NCI-H146 (cell line): ENCODE measurements at regions not wholly inside any gene's neighbourhood (a gene's known extent, or its start where the extent isn't known, plus 50 kb on each side); places are given as distances from the start of the nearest gene placed in this dataset.
"Not testable (repeated sequence)": the region's sequence is repeated elsewhere in the genome, so short reads cannot be mapped to it uniquely, and the experiment has no call there.

ENCODE experiments used
- DNase-seq: peaks from one replicate; lab custom pipeline; 2025; lab: John Stamatoyannopoulos, UW

- DNase-seq, result no peak
These were observed 98.7 kb upstream of the RGS1 start for GRCh38 chr1:192476802-192477298.

DNA sequence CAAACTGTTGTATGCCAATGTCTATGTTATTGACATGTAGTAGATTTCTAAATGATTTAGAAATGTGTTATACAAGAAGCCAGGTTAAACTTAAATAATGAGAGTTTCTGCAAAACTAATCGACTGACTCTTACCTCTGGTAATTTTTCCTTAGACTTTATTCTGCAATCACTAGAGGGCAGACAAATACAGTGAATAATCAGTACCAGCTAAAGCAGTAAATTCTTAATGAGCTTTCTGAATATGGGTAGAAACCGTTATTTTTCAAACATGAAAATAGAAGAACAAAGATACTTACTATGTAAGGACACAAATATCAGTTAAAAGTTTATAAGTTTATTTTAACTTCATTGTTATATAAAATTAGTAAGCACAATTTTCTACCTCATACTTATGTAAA, 97.9 kb upstream of the RGS1 start:
- peak; percentile 11 for DNase-seq

DNA sequence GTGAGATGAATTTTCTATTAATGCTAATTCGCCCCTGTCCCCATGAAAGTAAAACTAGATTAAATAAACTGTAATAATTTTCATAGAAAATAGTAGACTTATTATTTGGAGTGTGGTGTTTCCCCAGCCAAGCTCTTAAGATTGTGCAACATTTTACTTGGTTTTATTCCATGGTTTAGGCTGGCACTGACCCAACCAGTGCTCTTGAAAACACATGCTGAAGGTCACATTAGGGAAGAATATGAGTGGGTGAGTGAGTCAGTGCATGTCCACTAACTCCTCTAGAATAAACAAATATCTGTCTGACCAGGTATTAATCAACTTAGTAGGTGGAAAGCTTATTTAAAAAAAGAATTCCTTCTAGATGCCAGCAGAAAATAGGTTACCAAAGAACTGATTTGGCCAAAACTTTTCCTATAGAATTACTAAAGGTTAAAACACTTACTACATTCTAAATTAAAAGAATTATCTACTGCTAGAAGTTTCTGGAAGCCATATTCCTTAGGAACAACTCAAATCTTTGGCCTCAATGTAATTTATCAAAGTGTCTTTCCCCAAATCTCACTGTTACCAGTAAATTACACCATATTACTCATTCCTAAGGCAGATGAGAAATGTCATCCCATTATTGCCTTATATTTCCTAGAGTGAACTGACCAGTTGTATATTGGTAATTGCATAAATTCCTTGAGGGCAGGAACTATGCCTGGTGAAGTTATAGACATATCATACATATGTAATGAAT, 89.7 kb upstream of the RGS1 start:
- no peak for DNase-seq

DNA sequence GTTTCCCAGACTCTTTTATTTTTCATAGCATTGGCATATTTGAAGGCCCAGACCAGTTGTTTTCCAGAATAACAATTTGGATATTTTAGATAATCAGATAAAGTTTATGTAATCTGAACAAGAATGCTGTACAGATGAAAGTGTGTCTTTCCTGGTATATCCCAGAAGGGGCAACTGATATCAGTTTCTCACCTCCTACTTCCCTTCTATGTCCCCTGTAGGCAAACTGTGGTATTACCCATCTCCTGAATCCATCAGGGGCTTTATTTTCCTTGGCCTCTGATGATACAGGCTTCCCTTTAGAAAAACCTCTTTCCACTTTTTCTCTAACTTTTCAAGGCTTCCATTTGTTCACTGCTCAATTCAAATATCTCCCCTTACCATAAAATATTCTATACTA, 87.5 kb upstream of the RGS1 start:
- DNase-seq, result no peak

GRCh38 chr1:192489047-192489446, 86.5 kb upstream of the RGS1 start:
- DNase-seq, result peak; percentile 60

- peak; percentile 52 for DNase-seq
These were observed 85.8 kb upstream of the RGS1 start for GRCh38 chr1:192489748-192490147.

DNA sequence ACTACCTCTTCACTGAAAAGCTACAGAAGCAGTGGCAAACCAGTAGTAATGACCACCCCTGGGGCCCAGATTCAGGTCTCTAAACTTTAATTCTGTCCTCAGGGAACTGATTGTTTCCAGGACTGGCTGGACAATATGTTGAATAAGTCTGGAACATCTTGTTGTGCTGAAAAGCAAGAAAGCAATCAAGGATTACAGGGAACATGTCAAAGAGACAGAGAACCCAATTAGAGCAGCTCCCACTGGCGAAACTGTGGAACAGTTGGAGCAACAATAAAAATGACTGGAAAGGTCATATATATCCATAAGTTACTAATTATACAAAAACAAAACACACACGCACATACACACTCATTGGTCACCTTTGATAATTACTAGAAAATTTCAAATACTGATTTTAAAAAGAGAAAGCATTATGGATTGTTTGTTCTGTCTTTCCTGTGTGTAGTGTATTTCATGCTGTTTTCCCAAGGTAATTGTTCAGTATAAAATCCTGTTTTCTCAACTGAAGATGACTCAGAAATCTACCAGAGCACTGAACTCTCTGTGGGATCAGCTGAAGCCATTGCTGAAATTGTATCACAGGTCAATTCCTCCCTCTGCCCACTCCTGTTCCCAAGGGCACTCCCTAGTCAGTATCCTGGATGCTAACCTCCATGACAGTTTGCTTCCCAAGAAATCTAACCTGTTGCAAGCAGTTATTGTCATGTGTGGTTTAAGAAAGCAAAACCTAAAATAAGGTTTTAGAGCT, 83.6 kb upstream of the RGS1 start:
- DNase-seq, result no peak

GRCh38 chr1:192493584-192493983, 82.0 kb upstream of the RGS1 start:
- no peak for DNase-seq

DNA sequence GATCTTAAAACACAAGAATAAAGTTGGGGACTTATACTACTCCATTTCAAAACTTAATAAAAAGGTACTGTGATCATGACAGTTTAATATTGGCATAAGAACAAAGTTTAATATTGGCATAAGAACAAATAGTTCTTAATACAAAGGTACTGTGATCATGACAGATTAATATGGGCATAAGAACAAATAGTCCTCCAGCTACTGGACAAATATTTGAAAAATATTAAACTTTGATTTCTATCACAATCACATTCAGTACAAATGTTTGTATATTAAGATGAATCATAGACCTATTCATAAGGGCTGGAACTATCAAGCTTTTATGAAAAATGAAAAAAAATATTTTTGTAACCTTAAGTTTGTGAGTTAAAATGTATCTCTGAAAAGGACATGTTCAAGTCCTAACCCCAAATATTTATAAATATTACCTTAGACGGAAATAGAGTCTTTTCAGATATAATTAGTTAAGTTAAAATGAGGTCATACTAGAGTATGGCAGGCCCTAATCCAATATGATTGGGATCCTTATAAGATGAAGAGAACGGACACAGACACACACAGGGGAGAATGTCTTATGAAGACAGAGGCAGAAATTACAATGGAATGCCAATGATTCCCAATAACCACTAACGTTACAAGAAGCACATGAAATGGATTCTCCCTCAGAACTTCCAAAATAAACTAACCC, 79.1 kb upstream of the RGS1 start:
- DNase-seq, result no peak

DNA sequence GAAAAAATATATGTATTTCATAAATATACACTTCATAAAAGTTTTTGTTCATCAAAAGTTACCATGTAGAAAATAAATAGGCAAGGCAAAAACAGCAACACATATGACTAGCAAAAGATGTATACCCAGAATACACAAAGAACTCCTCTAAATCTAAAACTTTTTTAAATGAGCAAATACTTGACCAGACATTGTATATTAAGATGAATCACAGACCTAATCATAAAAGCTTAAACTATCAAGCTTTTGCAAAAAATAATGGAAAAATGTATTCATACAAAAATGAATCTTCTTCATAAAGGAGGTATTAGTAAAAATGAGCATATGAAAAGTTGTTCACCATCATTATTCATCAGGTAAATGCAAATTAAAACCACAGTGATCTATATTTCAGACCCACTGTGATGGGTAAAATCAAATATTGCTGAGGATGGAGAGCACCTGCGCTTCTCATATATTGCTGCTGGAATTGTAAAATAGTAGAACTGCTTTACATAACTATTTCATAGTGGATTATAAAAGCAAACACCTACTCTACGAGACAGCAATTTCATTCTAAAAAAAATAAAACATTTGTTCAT, 78.3 kb upstream of the RGS1 start:
- DNase-seq, result no peak

GRCh38 chr1:192498092-192498491, 77.5 kb upstream of the RGS1 start:
- DNase-seq, result not testable (repeated sequence)

GRCh38 chr1:192499061-192499581, 76.5 kb upstream of the RGS1 start:
- DNase-seq, result not testable (repeated sequence)

DNA sequence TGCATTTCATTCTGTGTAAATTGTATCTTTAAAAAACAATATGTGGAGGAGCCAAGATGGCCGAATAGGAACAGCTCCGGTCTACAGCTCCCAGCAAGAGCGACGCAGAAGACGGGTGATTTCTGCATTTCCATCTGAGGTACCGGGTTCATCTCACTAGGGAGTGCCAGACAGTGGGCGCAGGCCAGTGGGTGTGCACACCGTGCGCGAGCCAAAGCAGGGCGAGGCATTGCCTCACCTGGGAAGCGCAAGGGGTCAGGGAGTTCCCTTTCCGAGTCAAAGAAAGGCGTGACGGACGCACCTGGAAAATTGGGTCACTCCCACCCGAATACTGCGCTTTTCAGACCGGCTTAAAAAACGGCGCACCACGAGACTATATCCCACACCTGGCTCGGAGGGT, 75.0 kb upstream of the RGS1 start:
- not testable (repeated sequence) for DNase-seq

DNA sequence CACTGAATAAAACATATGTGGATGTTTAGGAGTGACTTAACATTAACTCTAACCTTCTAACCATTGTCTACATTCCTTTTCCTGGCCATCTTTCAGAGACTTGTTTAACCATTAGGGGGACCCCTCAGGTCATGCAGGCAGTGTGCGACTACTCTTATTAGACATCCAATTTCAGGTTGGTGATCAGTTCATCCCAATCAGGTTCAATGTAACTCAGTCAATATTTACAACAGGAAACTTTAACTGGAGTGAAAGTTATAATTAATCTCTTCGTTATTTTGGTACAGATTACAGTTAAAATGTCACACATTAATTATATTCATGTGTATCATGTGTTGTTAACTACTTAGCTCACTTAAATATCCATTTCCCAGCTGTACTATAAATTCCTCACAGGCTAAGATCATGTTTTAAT, 68.8 kb upstream of the RGS1 start:
- DNase-seq, result no peak

- no peak for DNase-seq
These were observed 63.0 kb upstream of the RGS1 start for GRCh38 chr1:192512426-192513162.

DNA sequence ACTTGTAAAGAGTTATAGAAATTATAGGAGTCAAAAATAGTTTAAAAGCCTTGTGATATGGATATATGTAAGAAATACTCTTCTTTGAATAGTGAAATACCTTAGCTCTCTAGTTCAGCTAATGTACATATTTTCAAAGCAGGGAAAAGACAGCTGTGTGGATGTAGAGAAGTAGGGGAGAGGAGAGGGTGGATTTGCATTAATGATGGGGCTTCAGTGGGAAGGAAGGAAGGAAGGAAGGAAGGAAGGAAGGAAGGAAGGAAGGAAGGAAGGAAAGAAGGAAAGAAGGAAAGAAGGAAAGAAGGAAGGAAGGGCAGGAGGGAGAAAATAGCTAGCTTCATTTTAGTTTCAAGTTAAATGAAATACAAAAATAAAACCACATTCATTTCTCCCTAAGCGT, 62.4 kb upstream of the RGS1 start:
- DNase-seq, result no peak

DNA sequence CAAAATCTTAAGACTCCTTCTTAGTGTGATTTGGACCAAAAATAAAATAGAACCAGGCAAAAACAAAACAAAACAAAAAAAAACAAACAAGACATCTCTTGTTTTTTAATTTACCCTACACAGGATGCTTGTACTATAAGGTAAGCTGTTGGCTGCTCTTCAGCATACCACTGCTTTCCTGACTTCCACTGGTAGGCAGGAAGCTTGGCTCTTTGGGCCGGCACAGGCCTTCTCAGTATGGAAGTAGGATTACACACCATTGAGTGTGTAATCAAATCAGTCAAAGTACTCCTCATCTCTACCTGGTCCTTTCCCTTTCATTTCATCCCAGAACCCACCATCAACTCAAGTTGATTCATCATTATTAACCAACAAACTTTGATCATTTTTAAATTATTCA, 61.9 kb upstream of the RGS1 start:
- no peak for DNase-seq

GRCh38 chr1:192516776-192517297, 58.7 kb upstream of the RGS1 start:
- DNase-seq, result no peak

GRCh38 chr1:192517716-192518355, 57.7 kb upstream of the RGS1 start:
- not testable (repeated sequence) for DNase-seq

GRCh38 chr1:192518700-192519099, 56.9 kb upstream of the RGS1 start:
- DNase-seq, result no peak

DNA sequence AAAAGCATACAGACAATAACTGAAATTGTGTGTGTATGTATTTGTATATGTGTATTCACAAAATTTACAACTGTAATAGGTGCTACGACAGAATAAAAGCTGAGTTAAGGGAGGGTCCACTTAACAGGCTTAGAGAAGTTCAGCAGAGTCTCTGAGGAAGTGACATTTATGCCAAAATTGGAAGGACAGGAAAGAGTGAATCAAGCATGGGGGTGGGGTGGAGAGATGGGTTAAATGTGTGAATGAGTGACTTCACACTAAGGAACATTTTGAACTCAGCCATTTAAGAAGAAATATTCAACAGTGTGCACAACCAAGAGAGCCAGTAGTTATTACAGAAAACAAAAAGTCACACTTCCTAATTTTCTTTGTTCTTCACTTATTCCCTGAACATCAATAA, 53.8 kb upstream of the RGS1 start:
- DNase-seq, result no peak
